Activated effector memory CD4-positive, alpha-beta T cell treated with anti-CD3 and anti-CD28 coated beads, Interleukin-2, amount 50 U/mL, for 16 hours (primary cell): ENCODE measurements at regions not wholly inside any gene's neighbourhood (a gene's known extent, or its start where the extent isn't known, plus 50 kb on each side); places are given as distances from the start of the nearest gene placed in this dataset.
"Not testable (repeated sequence)": the region's sequence is repeated elsewhere in the genome, so short reads cannot be mapped to it uniquely, and the experiment has no call there.

Source experiments
- DNase-seq: peaks from one replicate; pipeline ENCODE4 v3.0.0-alpha.2; 2020

GRCh38 chr11:25327656-25328055 is 830.8 kb downstream of the LUZP2 start:
- no peak for DNase-seq

- DNase-seq, result no peak
Observed at GRCh38 chr11:25339281-25339680, 842.4 kb downstream of the LUZP2 start.

GRCh38 chr11:25349537-25349936 is 852.7 kb downstream of the LUZP2 start:
- DNase-seq, result no peak

- DNase-seq, result no peak
Observed at GRCh38 chr11:25350899-25351803, 854.3 kb downstream of the LUZP2 start.

GRCh38 chr11:25357133-25357532 is 860.3 kb downstream of the LUZP2 start:
- no peak for DNase-seq

- DNase-seq, result no peak
Observed at GRCh38 chr11:25377466-25377865, 880.6 kb downstream of the LUZP2 start.

- DNase-seq, result no peak
Observed at GRCh38 chr11:25396847-25397246, 900.0 kb downstream of the LUZP2 start.

GRCh38 chr11:25408146-25408545 is 911.3 kb downstream of the LUZP2 start:
- no peak for DNase-seq

GRCh38 chr11:25415793-25416192 is 916.1 kb upstream of the ANO3 start:
- no peak for DNase-seq

- DNase-seq, result no peak
Observed at GRCh38 chr11:25423436-25424199, 908.3 kb upstream of the ANO3 start.

- no peak for DNase-seq
Observed at GRCh38 chr11:25432376-25432775, 899.6 kb upstream of the ANO3 start.

GRCh38 chr11:25435197-25435596 is 896.7 kb upstream of the ANO3 start:
- no peak for DNase-seq

- no peak for DNase-seq
Observed at GRCh38 chr11:25436326-25436725, 895.6 kb upstream of the ANO3 start.

GRCh38 chr11:25441421-25441820 is 890.5 kb upstream of the ANO3 start:
- DNase-seq, result no peak

- DNase-seq, result no peak
Observed at GRCh38 chr11:25449091-25449490, 882.8 kb upstream of the ANO3 start.

GRCh38 chr11:25453471-25453870 is 878.5 kb upstream of the ANO3 start:
- no peak for DNase-seq

GRCh38 chr11:25456211-25456610 is 875.7 kb upstream of the ANO3 start:
- DNase-seq, result no peak

- DNase-seq, result no peak
Observed at GRCh38 chr11:25483915-25484635, 847.9 kb upstream of the ANO3 start.

- DNase-seq, result no peak
Observed at GRCh38 chr11:25485315-25485714, 846.6 kb upstream of the ANO3 start.

GRCh38 chr11:25486338-25486737 is 845.6 kb upstream of the ANO3 start:
- DNase-seq, result not testable (repeated sequence)

- not testable (repeated sequence) for DNase-seq
Observed at GRCh38 chr11:25488176-25488575, 843.8 kb upstream of the ANO3 start.

GRCh38 chr11:25501426-25501825 is 830.5 kb upstream of the ANO3 start:
- not testable (repeated sequence) for DNase-seq

- DNase-seq, result no peak
Observed at GRCh38 chr11:25515576-25515975, 816.4 kb upstream of the ANO3 start.
